ENCODE measurements at regions not wholly inside any gene's neighbourhood (a gene's known extent, or its start where the extent isn't known, plus 50 kb on each side); places are given as distances from the start of the nearest gene placed in this dataset.

DNA sequence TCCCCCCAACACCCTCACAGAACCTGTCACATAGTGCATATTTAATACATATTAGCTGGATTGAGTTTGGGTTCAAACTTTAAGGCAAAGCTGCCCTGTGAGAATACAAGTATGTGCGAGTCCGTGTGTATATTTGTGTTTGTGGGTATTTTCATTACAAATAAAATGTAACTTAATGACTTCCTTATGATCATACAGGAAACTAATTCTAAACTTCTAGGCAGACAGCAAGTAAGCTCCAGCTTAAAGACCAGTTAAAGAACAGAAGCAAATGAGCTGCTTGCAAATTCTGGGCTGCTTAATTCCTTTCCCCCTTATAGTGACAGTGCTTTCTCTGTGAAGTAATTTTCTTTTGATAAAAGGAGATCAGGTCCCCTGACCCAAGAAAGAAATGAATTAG lies 437.6 kb downstream of the TTLL7 start:
- DNase-seq = no peak

DNA sequence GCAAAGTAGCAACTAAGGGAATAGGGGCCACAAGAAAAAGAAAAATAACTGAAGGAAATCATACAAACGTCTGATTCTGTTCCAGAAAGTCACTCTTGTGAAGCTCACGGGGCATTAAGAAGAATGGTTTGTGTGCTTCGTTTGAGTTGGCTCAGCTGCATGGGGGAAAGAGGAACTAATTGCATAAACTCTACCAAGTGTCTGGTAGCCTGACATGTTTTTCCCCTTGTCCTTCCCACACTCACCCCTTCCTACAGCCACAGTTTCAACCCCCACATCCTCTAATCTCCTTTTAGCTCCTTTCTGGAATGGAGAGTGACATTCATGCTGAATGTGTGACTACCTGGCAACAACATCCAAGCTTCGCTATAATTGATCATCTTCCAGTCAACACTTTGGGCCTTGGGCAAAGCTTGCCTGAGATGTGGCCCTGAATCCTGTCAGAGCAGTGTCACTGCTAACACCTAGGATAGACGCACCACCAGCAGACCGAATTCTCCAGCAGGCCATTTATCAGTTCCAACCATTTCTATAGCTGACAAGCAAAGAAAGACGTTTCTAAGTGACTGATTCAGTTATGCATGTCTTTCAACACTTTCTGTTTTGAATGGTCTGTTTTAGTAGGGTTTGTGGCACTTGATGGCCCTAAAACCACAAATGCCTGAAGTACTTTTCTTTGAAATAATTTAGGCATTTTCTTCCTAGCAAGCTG lies 439.6 kb downstream of the TTLL7 start:
- DNase-seq = no peak

- no peak for DNase-seq
Measured at GRCh38 chr1:83555871-83556270, 443.1 kb downstream of the TTLL7 start.

DNA sequence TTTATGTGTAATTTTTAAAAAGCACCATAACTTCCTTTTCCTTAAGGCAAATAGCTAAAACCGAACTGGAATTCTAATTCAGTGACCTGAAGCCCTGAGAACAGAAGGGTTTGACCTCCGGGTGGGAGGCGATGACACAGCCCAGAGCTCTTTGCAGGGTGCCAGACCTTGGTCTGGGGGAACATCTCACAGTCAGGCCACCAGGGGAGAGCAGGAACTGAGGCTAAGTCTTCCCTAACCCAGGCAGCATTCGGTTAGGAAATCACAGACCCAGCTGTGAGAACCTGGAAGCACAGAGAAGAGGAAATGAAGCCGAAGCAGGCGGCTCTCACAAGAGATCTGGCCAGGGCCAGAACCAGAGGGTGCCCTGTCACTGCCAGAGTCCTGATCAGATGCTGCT lies 444.8 kb downstream of the TTLL7 start:
- no peak for DNase-seq

DNA sequence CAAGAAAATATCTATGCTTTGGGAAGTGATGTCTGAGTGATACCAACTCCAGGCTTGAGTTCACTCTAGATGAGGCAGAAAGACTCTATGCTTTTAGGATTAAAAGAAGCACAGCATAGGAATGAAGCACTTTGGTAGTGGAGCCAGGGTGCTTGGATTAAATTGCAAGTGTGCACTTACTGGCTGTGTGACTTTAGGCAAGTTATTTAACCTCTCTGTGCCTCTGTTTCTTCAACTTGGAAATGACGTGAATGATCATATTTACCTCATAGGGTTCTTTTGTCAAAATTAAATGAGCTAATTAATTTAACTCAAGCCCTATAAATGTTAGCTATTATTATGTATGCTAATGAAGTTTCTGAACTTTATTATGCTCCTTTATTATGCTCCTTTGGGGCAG lies 446.1 kb downstream of the TTLL7 start:
- DNase-seq = no peak

DNA sequence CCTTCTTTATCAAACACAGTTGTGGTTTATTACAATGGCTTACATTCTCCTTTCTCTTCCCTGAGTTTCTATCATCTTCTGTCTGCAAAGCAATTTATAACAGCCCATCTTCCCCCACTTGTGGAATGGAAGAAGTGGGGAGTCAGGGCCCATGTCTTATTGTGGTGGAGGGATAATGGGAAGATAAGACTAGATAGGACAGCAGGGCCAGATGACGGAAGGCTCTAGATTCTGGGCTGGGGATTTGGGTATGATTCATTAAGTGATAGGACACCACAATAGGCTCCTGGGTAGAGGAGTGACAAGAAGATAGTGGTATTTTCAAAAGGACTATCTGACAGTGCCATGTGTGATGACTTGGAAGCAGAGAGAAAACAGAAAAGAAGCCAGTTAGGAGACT lies 450.6 kb downstream of the TTLL7 start:
- no peak for DNase-seq

- DNase-seq = no peak
Measured at GRCh38 chr1:83547901-83548300, 451.0 kb downstream of the TTLL7 start.

- DNase-seq = no peak
Measured at GRCh38 chr1:83546874-83547273, 452.1 kb downstream of the TTLL7 start.

DNA sequence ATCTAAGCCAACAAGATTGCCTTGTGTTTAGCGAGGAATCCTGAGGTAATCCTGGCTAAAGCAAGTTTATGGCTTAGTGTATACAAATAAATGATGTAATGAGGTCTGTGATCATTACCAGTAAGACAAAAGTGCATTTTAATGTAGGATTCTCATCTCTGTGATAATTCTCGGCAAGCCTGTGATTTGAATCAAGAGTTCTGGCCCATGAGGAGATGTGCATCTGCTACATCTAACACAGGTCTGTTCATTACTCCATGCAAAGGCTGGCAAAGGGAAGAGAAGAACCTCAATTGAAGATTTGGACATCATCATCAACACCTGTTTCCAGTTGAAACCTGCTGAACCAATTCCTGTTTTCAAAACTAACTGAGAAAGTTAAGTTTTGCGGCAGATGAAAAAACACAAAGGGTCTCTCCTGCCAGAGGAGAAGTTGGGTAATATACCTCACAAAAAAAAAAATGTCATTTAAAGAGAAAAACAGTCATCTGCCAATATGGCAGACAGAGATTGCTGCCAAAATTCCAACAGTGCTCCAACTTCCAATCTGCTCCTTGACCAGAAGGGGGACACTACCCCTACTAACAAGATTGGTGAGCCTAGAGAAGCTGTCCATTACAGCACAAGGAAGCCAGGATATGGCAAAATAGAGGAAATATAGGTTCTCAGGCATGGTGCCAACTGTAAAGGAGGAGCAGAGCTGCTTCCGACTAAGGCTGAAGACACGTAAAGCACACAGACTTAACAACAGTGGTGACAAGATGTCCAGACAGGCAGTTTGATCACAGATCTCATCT lies 453.7 kb downstream of the TTLL7 start:
- DNase-seq = no peak

GRCh38 chr1:83543222-83543973 lies 455.5 kb downstream of the TTLL7 start:
- no peak for DNase-seq

GRCh38 chr1:83531521-83532309 lies 467.2 kb downstream of the TTLL7 start:
- no peak for DNase-seq

DNA sequence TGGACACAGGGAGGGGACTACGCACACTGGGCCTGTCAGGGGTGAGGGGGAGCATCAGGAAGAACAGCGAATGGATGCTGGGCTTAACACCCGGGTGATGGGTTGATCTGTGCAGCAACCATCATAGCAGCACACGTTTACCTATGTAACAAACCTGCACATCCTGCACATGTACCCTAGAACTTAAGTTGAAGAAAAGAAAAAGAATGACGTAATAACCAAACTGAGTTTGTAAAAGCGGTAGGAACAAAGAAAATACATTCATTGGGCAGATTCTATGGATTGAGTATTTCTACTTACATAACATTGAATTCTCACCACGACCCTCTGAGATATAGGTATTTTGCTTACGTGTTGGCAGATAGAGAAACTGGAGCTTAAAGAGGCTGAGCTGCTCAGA lies 468.4 kb downstream of the TTLL7 start:
- no peak for DNase-seq

GRCh38 chr1:83527987-83528386 lies 470.9 kb downstream of the TTLL7 start:
- no peak for DNase-seq

DNA sequence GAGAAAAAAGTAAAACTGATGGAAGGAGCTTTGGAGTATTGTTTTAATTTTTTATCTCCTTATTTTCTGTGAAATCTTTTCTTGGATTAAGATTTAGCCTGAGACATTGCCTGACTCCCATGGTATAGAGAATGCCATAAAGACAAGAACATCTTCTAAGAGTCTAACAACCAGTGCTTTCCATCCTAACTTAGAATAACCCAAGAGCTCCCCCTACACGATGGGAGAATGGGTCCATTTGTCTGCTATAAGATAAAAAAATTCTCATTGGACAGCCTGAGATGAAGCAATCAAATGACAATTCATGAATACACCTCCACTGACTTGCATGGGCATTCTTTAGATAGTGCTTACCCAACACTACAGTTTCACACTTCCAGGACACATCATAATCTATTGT lies 478.1 kb downstream of the TTLL7 start:
- DNase-seq = no peak

GRCh38 chr1:83516369-83516768 lies 482.6 kb downstream of the TTLL7 start:
- DNase-seq = no peak

GRCh38 chr1:83515578-83516154 lies 483.3 kb downstream of the TTLL7 start:
- no peak for DNase-seq

DNA sequence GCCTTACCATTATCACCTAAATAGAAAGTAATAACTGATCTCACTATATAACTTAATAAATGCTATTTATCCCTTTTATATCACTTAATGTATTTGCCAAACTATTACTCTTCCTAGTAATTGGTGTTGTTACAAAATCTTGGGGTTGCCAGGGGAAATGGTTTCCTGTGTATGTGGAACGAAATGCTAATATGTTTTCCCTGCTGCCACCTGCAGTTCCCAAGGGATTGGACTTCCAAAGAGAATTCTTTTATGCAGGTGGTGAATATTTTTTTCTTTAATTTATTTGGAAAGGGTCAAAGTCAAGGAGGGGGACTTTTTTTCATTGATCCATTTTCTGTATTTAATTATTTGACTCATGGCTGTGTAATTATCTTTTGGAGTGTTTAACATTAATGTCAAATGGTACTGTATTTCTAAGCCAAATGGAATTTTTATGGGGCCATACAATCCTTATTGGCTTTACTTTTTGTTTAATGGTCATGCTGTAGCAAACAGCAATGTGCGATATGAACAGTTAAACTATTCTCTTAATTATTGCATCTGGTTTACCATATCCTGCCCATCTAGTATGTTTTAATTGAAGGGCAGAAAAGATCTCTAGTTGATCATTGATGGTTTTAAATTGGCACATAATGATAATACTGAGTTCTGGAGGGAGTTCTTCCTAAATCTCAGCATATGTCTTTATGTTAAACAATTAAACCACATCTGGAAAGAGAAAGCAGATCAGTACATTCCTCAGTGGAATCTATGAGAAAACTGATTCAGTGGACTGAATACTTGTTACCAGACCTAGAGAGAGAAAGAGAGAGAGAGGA lies 486.3 kb downstream of the TTLL7 start:
- DNase-seq = no peak

DNA sequence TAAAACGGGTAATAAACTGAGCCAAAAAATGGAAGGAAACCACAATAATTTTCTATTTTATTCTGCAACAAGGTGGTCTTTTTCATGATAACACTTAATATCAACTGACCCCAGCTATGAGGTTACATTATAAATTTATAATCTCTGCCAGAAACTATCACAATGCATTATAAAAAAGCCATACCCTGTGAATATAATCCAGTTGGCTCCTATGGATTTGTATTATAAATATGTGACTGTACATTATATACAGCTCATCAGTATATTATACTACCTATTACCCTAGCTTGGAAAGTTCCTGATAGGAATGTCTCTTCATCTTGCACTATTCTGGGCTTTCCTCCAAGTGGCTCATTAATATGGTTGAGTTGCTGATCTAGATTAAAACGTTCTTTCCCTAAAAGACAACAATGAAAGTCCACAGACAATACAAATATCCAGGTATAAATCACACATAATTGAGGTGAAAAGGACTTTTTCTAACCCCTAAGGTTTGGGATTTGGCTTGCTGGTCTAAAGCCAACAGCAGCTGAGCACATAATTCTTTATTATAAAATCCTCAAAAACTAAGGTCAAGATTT lies 487.7 kb downstream of the TTLL7 start:
- no peak for DNase-seq

DNA sequence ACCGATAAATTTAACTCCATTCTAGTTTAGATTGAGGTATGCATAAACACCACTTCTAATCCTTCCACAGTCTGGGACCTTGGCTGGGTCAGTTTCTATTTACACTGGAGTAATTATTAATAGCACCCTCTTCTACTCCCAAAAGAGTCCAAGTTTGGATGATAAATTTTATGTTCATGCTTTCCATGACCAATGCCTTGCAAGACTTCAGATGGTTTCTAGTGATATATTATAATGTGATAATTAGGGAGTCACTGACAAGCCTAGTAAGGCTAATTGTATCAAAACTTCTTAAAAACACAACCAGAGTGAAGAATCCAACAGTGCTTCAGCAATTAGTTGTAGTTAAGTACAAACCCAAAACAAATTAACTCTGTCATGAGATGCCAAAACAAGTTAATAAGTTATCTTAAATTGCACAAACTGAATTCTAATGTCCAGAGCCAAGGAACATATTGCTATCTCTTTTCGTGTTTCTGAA lies 489.6 kb downstream of the TTLL7 start:
- no peak for DNase-seq

GRCh38 chr1:83508485-83509151 lies 490.3 kb downstream of the TTLL7 start:
- DNase-seq = peak; percentile 64

GRCh38 chr1:83505148-83505547 lies 493.8 kb downstream of the TTLL7 start:
- DNase-seq = no peak
